HG03196 (cell line): ENCODE measurements at regions not wholly inside any gene's neighbourhood (a gene's known extent, or its start where the extent isn't known, plus 50 kb on each side); places are given as distances from the start of the nearest gene placed in this dataset.
A peak's percentile ranks its signal among the peaks of the same experiment; 100 is the strongest.
"Not testable (repeated sequence)": the region's sequence is repeated elsewhere in the genome, so short reads cannot be mapped to it uniquely, and the experiment has no call there.

Source experiments
- ATAC-seq: cut with Tn5 transposase; IDR thresholded peaks from one replicate; pipeline ENCODE4 v1.9.1; 2021; ENCODE audit not compliant: unreplicated experiment

GRCh38 chr3:189375532-189375931, 203.8 kb downstream of the TPRG1 start:
- no peak for ATAC-seq

DNA sequence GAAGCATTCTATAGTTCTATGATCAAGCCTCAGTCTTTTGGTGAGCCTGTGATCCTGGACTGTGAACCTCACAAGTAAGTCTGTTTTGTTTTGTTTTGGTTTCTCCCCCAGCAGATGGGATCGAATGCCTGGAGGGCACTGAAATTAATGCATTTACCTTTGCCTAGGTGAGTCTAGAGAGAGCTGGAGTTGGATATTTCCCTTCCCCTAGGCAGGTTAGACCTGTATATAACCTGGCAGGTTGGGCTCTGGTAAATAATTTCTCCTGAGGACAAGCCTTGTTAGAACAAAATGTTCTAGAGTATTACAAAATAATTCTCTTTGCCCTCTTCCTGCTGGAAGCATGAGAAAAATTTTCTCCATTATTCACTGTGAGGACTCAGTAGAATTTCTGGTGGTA, 211.9 kb downstream of the TPRG1 start:
- ATAC-seq: no peak

- ATAC-seq: not testable (repeated sequence)
These were observed 214.1 kb downstream of the TPRG1 start for GRCh38 chr3:189385880-189386279.

GRCh38 chr3:189386739-189387138, 215.0 kb downstream of the TPRG1 start:
- ATAC-seq: no peak

DNA sequence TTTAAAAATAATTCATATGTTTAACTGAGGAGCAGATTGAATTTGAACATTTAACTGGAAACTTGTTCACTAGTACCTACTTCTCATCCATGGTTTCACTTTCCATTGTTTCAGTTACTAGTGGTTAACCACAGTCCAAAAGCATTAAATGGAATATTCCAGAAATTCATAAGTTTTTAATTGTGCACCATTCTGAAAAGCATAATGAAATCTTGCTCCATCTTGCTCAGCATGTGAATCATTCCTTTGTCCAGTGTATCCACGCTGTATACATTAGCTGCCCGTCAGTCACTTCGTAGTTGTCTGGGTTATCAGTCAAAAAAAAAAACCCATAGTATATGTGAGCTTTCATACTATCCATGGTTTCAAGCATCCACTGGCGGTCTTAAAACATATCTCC, 217.6 kb downstream of the TPRG1 start:
- no peak for ATAC-seq

- no peak for ATAC-seq
These were observed 221.8 kb downstream of the TPRG1 start for GRCh38 chr3:189393598-189393997.

DNA sequence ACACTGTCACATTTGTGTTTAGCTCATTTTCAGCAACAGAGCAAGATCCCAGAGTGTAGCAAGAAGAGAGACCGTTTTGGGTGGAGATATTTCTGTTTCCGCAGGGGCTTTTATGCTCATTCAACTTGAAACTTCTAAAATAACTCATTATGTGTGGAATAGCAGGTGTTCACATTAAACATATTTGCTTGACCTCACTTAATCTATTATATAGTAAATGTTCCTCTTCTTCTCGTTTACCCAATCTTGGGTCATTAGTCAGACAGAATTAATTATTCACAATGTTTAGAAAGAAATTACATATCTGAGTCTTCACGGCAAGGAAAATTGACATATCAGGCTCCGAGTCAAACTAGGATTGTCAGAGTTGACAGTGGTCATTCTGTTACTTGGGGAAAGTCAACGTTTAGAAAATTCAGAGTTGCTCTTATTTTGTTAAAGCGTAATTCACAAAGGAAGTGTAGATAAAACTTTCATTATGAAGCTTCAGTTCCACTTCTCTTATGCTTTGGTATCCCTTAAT, 222.9 kb downstream of the TPRG1 start:
- peak; percentile 85 for ATAC-seq

- no peak for ATAC-seq
These were observed 224.1 kb downstream of the TPRG1 start for GRCh38 chr3:189395825-189396224.

- no peak for ATAC-seq
These were observed 226.9 kb downstream of the TPRG1 start for GRCh38 chr3:189398656-189399055.

GRCh38 chr3:189401196-189401595, 229.4 kb downstream of the TPRG1 start:
- ATAC-seq: no peak

- ATAC-seq: no peak
These were observed 228.0 kb upstream of the TP63 start for GRCh38 chr3:189403194-189403593.

- ATAC-seq: no peak
These were observed 227.2 kb upstream of the TP63 start for GRCh38 chr3:189404024-189404423.

DNA sequence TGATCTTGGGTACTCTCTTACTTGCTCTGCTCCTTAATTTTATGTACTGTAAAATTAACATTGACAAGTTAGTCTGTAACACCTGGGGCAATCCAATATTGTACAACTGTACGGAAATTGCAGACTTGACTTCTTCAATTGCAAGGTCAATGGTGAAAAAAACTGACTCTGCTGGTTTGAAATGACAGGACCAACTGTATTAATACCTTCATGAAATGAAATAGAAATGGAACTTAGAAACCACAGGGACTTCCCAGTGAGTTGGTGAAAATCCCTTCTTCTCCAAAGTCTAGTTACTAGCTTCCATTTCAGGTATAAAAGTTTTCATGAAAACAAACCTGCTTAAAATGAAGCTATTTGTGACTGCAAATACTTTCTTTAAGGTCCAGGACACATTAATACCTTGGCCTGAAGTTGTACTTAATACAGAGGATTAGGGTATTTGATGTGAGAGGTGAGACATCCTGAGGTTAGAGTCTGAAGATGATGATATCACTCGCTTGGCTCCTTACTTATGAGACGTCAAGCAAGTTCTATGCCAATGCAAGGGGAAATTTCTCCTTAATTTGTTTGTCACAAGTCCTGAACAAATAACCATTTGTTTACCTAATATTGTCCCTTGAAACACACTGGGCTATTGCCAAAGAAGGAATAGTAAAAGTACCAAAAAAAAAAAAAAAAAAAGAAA, 226.2 kb upstream of the TP63 start:
- ATAC-seq: no peak

GRCh38 chr3:189406148-189406547, 225.0 kb upstream of the TP63 start:
- ATAC-seq: no peak

DNA sequence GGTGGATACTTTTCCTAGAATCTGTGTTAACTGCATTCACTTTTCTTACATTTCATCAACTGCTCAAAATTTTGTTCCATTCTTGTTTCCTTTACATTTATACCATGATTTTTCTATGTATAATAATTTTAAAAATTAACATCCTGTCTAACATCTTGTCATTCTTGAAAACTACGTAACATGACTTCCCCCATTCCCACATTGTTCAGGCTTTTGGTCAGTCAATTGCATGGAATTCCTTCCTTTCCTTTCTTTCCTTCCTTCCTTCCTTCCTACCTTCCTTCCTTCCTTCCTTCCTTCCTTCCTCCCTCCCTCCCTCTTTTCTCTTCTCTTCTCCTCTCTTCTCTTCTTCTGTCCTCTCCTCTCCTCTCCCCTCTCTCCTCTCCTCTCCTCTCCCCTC, 220.7 kb upstream of the TP63 start:
- no peak for ATAC-seq

DNA sequence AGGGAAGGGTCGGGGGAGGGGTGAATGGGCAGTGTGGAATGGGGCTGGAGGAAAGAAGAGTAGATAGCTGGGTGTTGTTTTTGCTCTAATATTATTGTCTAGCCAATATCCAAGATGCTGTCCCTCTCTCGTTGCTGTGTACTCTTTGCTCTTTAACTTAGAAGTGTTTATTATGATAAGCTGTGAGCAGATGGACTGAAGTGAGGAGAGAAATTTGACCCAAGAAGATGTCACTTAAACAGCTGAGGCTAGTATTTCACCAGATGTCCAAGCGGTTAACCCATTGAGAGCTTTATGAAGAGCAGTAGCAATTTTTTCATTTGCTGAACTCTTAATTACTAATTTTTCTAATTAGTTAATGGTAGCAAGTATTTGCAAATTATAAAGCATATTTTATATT, 212.2 kb upstream of the TP63 start:
- ATAC-seq: no peak

DNA sequence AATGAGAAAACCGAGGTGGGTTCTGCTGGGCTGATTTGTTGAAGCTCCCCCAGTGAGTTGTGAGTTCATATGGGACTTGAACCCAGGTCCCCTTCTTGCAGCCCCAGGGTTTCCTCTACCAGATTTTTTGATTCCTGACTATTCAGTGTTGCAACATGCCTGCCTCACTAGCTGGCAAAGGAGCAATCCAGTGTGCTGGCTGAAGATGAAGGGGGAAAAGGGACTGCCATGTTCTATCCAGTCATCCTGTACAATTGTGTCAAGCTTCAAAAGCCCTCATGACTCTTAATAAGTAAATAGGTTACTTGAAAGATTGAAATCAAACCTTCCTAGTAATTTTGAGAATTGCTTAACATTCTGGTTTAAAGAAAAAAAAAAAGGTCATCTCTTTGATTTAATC, 211.5 kb upstream of the TP63 start:
- no peak for ATAC-seq

GRCh38 chr3:189424922-189425321, 206.3 kb upstream of the TP63 start:
- ATAC-seq: no peak

- ATAC-seq: no peak
These were observed 202.2 kb upstream of the TP63 start for GRCh38 chr3:189429019-189429418.

- ATAC-seq: no peak
These were observed 201.0 kb upstream of the TP63 start for GRCh38 chr3:189430166-189430565.

- ATAC-seq: not testable (repeated sequence)
These were observed 188.9 kb upstream of the TP63 start for GRCh38 chr3:189442257-189442656.

- no peak for ATAC-seq
These were observed 184.1 kb upstream of the TP63 start for GRCh38 chr3:189446959-189447560.

- ATAC-seq: no peak
These were observed 182.1 kb upstream of the TP63 start for GRCh38 chr3:189449084-189449483.
